RWPE2 (cell line): ENCODE measurements at regions not wholly inside any gene's neighbourhood (a gene's known extent, or its start where the extent isn't known, plus 50 kb on each side); places are given as distances from the start of the nearest gene placed in this dataset.

Source experiments
- ATAC-seq: fragments of 200-7000 bp; cut with Tn5 transposase; 3 replicates; pipeline ENCODE4 v1.9.1; 2021; ENCODE audit warnings: low read depth
- DNase-seq: peaks from one replicate; pipeline ENCODE4 v3.0.0-alpha.2; 2020; ENCODE audit warnings: low spot score
- H3K27ac ChIP-seq: fragments of 450-650 bp; 2 replicates; pipeline ENCODE4 v1.5.1; 2017; ENCODE audit warnings: mild to moderate bottlenecking; ENCODE audit not compliant: poor library complexity, severe bottlenecking
- H3K27me3 ChIP-seq: fragments of 250-450 bp; sonication (Bioruptor Pico); 2 replicates; pipeline ENCODE4 v1.5.1; 2021; ENCODE audit warnings: mild to moderate bottlenecking, moderate library complexity; ENCODE audit not compliant: insufficient read depth, poor library complexity, severe bottlenecking
- H3K36me3 ChIP-seq: fragments of 250-450 bp; sonication (Bioruptor Pico); 2 replicates; pipeline ENCODE4 v1.5.1; 2020; ENCODE audit warnings: low read depth, mild to moderate bottlenecking, moderate library complexity
- H3K4me1 ChIP-seq: fragments of 250-450 bp; sonication (Bioruptor Pico); 2 replicates; pipeline ENCODE4 v1.5.1; 2021; ENCODE audit warnings: mild to moderate bottlenecking, moderate library complexity; ENCODE audit not compliant: insufficient read depth, poor library complexity, severe bottlenecking
- H3K4me3 ChIP-seq: fragments of 250-450 bp; sonication (Bioruptor Pico); 2 replicates; pipeline ENCODE4 v1.5.1; 2021; ENCODE audit warnings: mild to moderate bottlenecking, moderate library complexity; ENCODE audit not compliant: severe bottlenecking
- H3K9me3 ChIP-seq: fragments of 250-450 bp; sonication (Bioruptor Pico); 2 replicates; pipeline ENCODE4 v1.5.1; 2021; ENCODE audit warnings: mild to moderate bottlenecking, moderate library complexity; ENCODE audit not compliant: severe bottlenecking
- CTCF ChIP-seq: fragments of 450-650 bp; IDR thresholded peaks from one replicate; pipeline ENCODE4 v1.5.1; 2017; ENCODE audit warnings: mild to moderate bottlenecking, moderate library complexity; ENCODE audit not compliant: poor library complexity, severe bottlenecking

GRCh38 chr15:62874959-62875625, 167.5 kb upstream of the TPM1 start:
- no peak for ATAC-seq
- Histone ChIP-seq H3K4me1 (no peaks in the 10 kb centered on the region), H3K27ac (no peak overlapping the region), H3K36me3 (no peaks in the 10 kb centered on the region), H3K9me3 (no peaks in the 10 kb centered on the region), H3K27me3 (no peaks in the 10 kb centered on the region), H3K4me3 (no peak overlapping the region)
- DNase-seq = no peak
- TF ChIP-seq CTCF = no peak

GRCh38 chr15:62875626-62876021, 166.9 kb upstream of the TPM1 start:
- H3K27ac ChIP-seq = no peak overlapping the region
- H3K4me3 ChIP-seq = no peak overlapping the region
- H3K27me3 ChIP-seq = no peaks in the 10 kb centered on the region
- no peaks in the 10 kb centered on the region for H3K4me1 ChIP-seq
- no peak for TF ChIP-seq CTCF
- no peaks in the 10 kb centered on the region for H3K9me3 ChIP-seq
- ATAC-seq (no peak), DNase-seq (no peak)
- no peaks in the 10 kb centered on the region for H3K36me3 ChIP-seq

GRCh38 chr15:62877276-62877857, 165.2 kb upstream of the TPM1 start:
- H3K36me3 ChIP-seq = no peaks in the 10 kb centered on the region
- H3K4me1 ChIP-seq = no peaks in the 10 kb centered on the region
- DNase-seq (no peak), ATAC-seq (no peak; the same call in 2 of the 3 replicates)
- no peak overlapping the region for H3K4me3 ChIP-seq
- H3K27me3 ChIP-seq = no peaks in the 10 kb centered on the region
- H3K27ac ChIP-seq = no peak overlapping the region
- TF ChIP-seq CTCF = no peak
- H3K9me3 ChIP-seq = no peaks in the 10 kb centered on the region

GRCh38 chr15:62878070-62878469, 164.5 kb upstream of the TPM1 start:
- ATAC-seq = no peak
- Histone ChIP-seq H3K9me3 (no peaks in the 10 kb centered on the region), H3K36me3 (no peaks in the 10 kb centered on the region), H3K27me3 (no peaks in the 10 kb centered on the region), H3K4me1 (no peaks in the 10 kb centered on the region), H3K4me3 (no peak overlapping the region), H3K27ac (no peak overlapping the region)
- no peak for DNase-seq
- no peak for TF ChIP-seq CTCF

GRCh38 chr15:62879770-62880169, 162.8 kb upstream of the TPM1 start:
- no peak for TF ChIP-seq CTCF
- Histone ChIP-seq H3K36me3 (no peaks in the 10 kb centered on the region), H3K27me3 (no peaks in the 10 kb centered on the region), H3K27ac (no peak overlapping the region), H3K9me3 (no peaks in the 10 kb centered on the region), H3K4me1 (no peaks in the 10 kb centered on the region), H3K4me3 (no peak overlapping the region)
- DNase-seq = no peak
- ATAC-seq = no peak
